Lung (tissue), 10 donors: ENCODE measurements at regions not wholly inside any gene's neighbourhood (a gene's known extent, or its start where the extent isn't known, plus 50 kb on each side); places are given as distances from the start of the nearest gene placed in this dataset. TPM values are rescaled to one million over a fixed set of nuclear protein-coding genes. Genes with fewer than 3 reads are reported as not detected.
"Not testable (repeated sequence)": the region's sequence is repeated elsewhere in the genome, so short reads cannot be mapped to it uniquely, and the experiment has no call there.

Experiments used
- ATAC-seq: fragments of 200-7000 bp; cut with Tn5 transposase; one replicate; pipeline ENCODE4 v1.9.1; 2020; ENCODE audit warnings: moderate number of reproducible peaks; ENCODE audit not compliant: insufficient read depth, low FRiP score
- DNase-seq, 3 donors: peaks; one replicate each; pipeline ENCODE4 v3.0.0-alpha.2; 2013 to 2017
- H3K27ac ChIP-seq, 2 donors: one replicate each; pipeline ENCODE4 v1.5.1; 2013; ENCODE audit warnings: mild to moderate bottlenecking in 2 of 2, moderate library complexity in 2 of 2, control low read depth in 1 of 2, inconsistent platforms in 1 of 2, low read depth in 1 of 2, low read length in 1 of 2
- H3K27me3 ChIP-seq, 3 donors: one replicate each; pipeline ENCODE4 v1.5.1; 2013; ENCODE audit warnings: low read length in 2 of 3; ENCODE audit not compliant: control insufficient read depth in 3 of 3, insufficient read depth in 3 of 3
- H3K36me3 ChIP-seq, 4 donors: one replicate each; pipeline ENCODE4 v1.5.1; 2013; ENCODE audit warnings: low read length in 4 of 4, mild to moderate bottlenecking in 1 of 4, moderate library complexity in 1 of 4; ENCODE audit not compliant: control insufficient read depth in 4 of 4, insufficient read depth in 4 of 4
- H3K4me1 ChIP-seq, 5 donors: one replicate each; pipeline ENCODE4 v1.5.1; 2013; ENCODE audit warnings: low read length in 5 of 5, mild to moderate bottlenecking in 2 of 5, moderate library complexity in 1 of 5; ENCODE audit not compliant: control insufficient read depth in 5 of 5, insufficient read depth in 5 of 5
- H3K4me3 ChIP-seq: one replicate; pipeline ENCODE4 v1.5.1; 2013; ENCODE audit warnings: mild to moderate bottlenecking, control low read depth, moderate library complexity
- H3K9ac ChIP-seq, 2 donors: one replicate each; pipeline ENCODE4 v1.5.1; 2013; ENCODE audit warnings: low read length in 2 of 2, control low read depth in 1 of 2; ENCODE audit not compliant: insufficient read depth in 1 of 2
- H3K9me3 ChIP-seq, 4 donors: one replicate each; pipeline ENCODE4 v1.5.1; 2013; ENCODE audit warnings: low read length in 3 of 4, mild to moderate bottlenecking in 1 of 4, moderate library complexity in 1 of 4; ENCODE audit not compliant: control insufficient read depth in 4 of 4, insufficient read depth in 3 of 4
- WGBS, 2 donors: extraction: QIAGEN DNeasy Blood & Tissue Kit; methylation state at CpG; one replicate each; pipeline ENCODE4 v1.1.7; 2013; 5-methylcytosine and 5-hydroxymethylcytosine counted together
- small RNA-seq: library from RNA; depleted of rRNA; stranded (forward); fragments of <200 nt; gene quantifications from one replicate; pipeline ENCODE3, GENCODE V24; 2014; ENCODE audit warnings: low replicate concordance
- donor health status: Bipolar disorder and iron deficiency.
- donor health status: healthy.
- donor health status: DM: yes; HTN: yes; CAD: no.

GRCh38 chr9:67724885-67725284 lies 133.8 kb upstream of the ANKRD20A1 start:
- not testable (repeated sequence) for H3K27ac ChIP-seq, H3K9me3 ChIP-seq, ATAC-seq, DNase-seq, H3K4me3 ChIP-seq, H3K27me3 ChIP-seq, H3K4me1 ChIP-seq, H3K36me3 ChIP-seq, H3K9ac ChIP-seq
- 4 to 7% methylated on average over 5 to 7 of the region's 11 CpGs for WGBS, 2 donors

DNA sequence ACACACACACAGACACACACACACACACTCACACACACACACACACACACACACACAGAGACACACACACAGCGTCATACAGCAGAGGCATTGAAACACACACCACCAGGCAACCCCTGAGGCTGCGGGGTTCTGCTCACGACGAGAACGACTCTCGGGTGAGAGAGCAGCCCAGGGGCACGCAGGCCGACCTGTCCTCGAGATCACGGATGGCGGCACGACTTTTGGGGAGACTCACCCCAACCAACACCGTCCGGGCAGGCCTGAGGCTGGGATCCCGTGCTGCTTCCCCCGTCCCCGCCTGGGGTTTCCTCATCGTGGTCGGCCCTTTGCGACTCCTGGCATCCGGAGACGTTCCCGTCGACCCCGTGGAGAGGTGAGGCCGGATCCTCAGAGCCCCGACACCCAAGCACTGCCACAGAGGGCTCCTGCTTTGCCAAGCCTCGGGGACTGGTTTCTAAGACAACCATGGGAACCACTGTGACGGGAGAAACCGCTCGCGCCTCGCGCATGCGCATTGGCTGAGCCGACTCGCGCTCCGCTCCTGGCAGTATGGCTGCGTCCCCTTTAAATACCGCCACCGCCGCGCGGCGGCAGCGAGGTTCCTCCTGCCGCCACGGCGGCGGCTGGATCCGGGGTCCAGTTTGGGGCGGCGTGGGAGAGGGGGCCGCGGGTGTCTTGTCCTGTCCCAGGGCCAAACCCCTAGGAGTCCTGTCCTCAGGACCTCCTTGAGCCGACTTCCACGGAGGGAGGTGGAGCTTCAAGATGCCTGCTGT lies 132.3 kb upstream of the ANKRD20A1 start:
- not testable (repeated sequence) for H3K4me3 ChIP-seq, H3K4me1 ChIP-seq, H3K36me3 ChIP-seq, ATAC-seq, H3K9ac ChIP-seq, H3K9me3 ChIP-seq, H3K27me3 ChIP-seq, DNase-seq, H3K27ac ChIP-seq
- 2% methylated on average over 10 to 24 of the region's 58 CpGs for WGBS, 2 donors

- H3K9me3 ChIP-seq, H3K4me3 ChIP-seq: not testable (repeated sequence)
- WGBS, 2 donors: 43 to 75% methylated on average over 1 to 2 of the region's 4 CpGs
These were observed 95.6 kb upstream of the ANKRD20A1 start for GRCh38 chr9:67763133-67763532.

GRCh38 chr9:67771807-67772206 lies 86.9 kb upstream of the ANKRD20A1 start:
- H3K4me1 ChIP-seq, H3K4me3 ChIP-seq, H3K27ac ChIP-seq, H3K27me3 ChIP-seq, H3K9me3 ChIP-seq, DNase-seq, H3K36me3 ChIP-seq, ATAC-seq, H3K9ac ChIP-seq: not testable (repeated sequence)
- 92 to 100% methylated on average over 2 of the region's 3 CpGs for WGBS, 2 donors

More at GRCh38 chr9:67763133-67763532, 95.6 kb upstream of the ANKRD20A1 start:
- not testable (repeated sequence) for ATAC-seq, H3K27ac ChIP-seq, H3K4me1 ChIP-seq, H3K9ac ChIP-seq, DNase-seq, H3K36me3 ChIP-seq, H3K27me3 ChIP-seq

GRCh38 chr9:67800170-67800569 lies 58.6 kb upstream of the ANKRD20A1 start:
- not testable (repeated sequence) for H3K9ac ChIP-seq, H3K9me3 ChIP-seq, DNase-seq, H3K27ac ChIP-seq, H3K27me3 ChIP-seq, H3K36me3 ChIP-seq, H3K4me1 ChIP-seq, ATAC-seq, H3K4me3 ChIP-seq
- 85 to 92% methylated on average over 3 of the region's 7 CpGs for WGBS, 2 donors

Small RNA genes in the stretch of these regions (small RNA-seq; reads per million reads assigned to genes)
- gene AL627230.1 (not detected), gene AL627230.3 (not detected), gene AL627230.5 (not detected), gene AL627230.6 (not detected), gene AL627230.8 (not detected), gene FAM27B (not detected), gene RF00156 (not detected), gene RN7SL787P (not detected)
